SIG-M5 (cell line): ENCODE measurements at regions not wholly inside any gene's neighbourhood (a gene's known extent, or its start where the extent isn't known, plus 50 kb on each side); places are given as distances from the start of the nearest gene placed in this dataset.

Source experiments
- DNase-seq: peaks from one replicate; lab custom pipeline; 2025; lab: John Stamatoyannopoulos, UW

DNA sequence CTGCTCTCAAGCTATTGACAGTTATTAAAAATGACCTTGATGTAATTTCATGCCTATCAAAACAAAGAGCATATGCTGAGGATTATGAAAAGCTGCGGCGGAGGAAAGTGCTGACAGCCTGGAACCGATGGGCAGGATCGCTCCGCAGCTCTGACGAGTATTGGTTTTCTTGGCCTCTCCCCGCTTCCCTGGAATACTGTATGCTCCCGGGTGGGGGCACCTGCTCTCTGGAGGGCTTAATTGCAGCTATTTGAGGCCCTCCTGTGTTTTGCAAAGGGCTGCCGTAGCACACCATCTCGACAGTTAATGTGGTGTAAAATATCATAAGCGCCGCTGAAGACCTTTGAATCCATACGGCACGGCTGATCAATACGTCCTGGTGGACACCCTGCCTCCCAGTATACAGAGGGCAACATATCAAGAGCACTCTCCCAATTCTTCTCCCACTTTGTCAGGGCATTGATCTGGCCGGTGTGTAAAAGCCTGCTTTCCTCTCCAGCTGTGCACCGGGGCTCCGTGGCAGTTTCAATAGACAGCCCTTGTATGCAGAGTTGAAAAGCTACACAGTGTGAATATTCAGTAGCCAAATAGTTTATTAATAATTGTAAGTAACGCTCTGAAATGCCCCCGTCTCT is 662.4 kb downstream of the GALR1 start:
- no peak for DNase-seq

DNA sequence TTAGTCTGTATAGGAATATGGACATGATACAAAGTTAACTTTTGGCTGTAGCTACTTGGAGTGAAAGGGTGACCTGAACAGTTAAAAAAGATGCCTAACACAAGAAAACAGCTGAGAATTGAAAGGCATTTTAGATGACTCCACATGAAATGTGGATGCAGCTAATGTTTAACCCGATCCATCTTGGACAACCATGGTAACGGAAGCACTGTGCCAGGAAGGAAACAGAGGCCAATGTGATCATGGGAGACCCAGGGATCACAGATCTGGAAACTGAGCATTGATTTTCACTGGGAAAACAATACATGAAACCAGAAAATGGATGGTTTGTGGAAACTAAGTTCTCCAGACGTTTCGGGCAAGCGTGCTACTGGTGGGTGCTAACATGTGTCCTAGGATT is 669.1 kb downstream of the GALR1 start:
- DNase-seq = no peak

DNA sequence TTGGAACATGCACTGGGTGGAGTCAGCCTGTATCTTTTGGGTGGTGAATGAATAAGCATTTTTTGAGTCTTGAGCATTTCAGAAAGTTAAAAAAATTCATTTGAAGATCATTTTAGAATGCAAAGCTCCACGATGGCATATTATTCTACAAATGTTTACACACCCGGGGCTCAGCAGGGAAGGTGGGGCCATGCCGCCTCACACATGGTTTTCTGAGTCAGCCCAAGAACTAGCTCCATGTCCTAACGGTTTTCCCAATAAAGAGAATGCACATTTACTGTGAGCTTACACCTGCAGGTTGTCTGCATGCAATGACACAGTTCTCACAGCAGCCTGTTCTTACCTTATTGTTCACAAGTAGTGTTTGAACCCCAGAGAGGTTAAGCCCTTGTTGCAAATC is 670.3 kb downstream of the GALR1 start:
- DNase-seq = no peak

DNA sequence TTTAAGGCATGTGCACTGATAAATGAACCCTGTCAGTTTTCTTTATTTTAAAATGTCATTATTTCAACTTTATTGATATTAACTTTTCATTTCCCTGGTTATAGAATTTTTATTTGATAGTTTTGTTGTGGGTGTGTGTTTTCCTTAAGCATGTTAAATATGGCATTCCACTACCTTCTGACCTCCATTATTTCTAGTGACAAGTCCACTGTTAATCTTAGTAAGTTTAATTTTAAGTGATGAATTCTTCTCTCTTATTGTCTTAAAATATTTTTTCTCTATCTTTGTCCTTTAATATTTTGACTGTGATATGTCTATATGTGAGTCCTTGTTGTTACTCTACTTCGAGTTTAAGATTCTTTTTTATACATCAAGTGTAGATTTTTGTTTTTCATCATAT is 685.7 kb downstream of the GALR1 start:
- DNase-seq = no peak

DNA sequence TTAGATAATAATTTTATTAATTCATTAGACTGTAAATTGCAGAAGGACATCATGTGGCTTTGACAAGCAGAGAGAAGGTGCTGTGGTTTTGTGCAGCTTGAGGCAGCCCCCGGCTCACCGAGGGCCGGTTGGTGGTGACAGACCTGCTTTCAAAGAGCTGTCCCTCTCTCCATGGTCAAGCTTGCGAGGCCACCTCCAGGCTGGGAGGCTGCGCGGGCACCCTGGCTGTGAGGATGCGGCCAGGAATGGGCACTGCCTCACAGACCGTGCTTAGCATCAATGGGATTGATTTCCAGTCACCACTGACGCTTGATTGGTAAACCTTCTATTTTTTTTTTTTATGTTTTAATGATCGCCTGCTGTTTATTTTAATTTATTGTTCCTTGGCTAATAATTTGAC is 690.9 kb downstream of the GALR1 start:
- no peak for DNase-seq

DNA sequence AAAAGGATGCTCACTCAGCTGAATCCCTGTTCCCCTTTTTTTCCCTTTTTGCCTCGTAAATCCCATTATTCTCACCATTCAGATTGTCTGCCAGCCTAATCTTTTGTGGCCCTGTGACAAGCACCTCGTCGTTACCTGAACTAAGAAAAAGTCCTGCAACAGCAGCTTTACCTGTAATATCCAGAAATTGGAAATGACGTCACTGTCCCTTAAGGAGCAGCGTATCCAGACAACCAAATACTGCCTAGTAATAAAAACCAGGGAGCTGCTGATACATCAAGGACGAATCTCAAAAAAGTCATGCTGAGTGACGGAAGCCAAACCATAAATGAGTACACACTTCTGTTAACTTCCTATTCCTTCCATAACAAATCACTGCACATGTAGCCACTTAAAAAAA is 694.9 kb downstream of the GALR1 start:
- DNase-seq = no peak

DNA sequence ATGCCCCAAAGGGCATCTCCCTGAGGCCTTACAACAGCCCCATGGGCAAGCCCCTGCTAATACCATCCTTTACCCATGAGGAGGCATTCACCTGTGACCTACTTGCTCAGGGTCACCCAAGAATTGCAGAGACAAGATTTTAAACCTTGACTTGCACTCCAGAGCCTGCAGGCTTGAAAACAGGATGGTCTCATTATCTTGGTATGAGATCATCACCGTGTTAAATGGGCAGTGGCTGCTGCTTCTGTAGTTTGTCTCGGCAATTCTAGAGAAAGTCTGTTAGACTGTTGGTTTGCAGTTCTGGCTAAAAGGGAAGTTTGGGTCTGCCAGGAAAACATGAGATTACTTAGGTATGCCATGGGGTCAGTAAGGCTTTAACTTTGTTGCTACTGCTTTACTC is 698.9 kb downstream of the GALR1 start:
- no peak for DNase-seq

DNA sequence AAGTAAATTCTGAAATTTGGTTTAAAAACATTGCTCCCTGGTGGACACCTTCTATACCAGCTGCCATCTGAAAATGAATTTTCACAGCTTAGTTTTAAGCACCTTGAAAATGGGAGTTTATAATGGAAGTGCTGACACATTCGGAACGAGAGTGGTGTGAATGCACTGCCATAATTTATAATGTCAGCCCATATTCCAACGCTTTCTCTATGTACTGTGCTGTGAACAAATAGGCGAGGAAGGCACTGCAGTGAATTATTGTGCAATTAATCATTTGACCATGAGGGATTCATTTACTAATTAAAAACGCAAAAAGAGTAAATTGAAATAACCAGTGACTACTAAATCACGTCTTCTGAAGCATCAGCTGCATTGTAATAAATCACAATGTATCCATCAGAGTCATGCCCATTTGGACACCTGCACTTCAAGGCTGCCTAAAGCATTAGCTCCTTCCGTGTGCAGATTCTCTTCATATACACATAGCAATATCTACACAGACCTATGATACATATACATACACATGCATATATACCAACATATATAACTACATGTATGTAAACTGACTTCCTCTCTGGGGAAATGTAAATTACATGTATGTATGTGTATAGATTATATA is 699.8 kb downstream of the GALR1 start:
- DNase-seq = no peak

DNA sequence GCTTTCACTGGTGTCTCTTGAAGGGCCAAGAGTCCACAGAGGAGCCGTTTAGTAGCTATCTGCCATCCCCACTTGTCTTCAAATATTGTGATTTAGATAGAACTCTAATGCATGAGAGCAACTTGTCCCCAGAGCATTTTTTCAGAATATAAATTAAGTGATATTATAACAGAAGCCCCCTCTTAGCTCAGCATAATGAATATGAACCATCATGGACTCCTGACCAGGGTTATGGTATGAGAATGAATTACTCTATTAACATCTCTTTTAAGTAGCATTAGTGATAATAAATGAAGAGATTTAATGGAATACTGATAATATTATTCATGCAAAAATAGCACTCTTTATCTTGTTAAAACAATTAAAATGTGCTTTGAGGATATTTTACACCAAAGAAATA is 709.6 kb downstream of the GALR1 start:
- no peak for DNase-seq

DNA sequence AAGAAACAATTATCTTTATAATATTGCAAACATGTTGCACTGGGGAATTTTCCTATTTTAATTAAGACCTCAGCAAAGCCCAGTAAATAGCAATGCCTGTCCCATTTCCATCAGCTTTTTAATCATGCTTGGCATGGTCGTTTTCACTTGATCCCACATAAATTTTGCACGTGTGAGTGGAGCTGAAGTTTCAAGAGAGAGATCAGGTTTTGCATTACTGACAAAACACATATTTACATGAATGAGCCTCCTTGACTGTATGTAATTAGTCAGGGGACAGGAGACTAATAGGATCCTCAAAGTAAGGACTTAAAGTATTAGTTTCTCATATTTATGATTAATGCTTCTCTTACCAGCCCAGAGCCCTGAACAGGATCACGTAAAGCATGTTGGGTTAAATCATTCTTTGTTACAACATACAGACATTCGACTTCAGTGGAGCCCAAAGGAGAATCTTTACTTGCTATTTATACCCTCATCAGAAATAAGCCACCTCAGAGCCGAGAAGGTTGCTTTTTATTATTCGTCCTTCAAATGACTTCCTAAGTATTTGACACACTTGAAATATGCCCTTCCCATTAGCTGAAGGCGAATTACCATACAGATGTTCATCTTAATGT is 711.3 kb downstream of the GALR1 start:
- no peak for DNase-seq

DNA sequence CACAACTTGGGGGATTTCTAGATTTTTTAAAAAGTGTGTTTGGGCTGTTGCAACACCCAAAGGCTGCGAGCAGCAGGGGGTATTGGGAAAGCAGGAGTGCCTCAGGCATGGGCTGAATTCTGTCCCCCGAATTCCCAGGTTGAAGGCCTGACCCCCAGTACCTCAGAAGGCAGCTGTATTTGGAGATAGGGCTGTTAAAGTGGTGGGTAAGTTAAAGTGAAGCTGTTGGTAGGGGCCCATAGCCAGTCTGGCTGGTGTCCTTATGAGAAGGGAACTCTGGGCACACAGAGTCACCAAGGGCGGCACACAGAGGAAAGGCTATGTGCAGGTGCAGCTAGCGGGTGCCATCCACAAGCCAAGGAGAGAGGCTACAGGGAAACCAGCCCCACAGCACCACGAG is 717.4 kb downstream of the GALR1 start:
- DNase-seq = no peak

DNA sequence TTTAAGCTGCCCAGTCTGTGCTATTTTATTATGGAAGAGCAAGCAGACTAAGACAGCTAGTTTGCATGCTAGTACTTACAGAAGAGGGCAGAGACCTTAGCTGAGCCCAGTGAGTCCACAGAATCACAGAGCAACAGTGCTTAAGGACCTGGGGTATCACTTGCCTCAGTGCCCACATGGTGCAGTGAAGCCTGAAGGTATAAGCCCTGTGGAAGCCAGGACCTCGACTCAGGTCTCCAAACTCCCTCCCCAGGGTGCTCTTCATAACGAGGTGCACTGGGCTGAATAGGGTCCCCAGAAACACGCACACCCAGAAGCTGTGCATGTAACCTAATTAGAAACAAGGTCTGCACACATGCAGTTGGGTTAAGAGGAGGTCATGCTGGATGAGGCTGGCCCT is 718.1 kb downstream of the GALR1 start:
- no peak for DNase-seq

DNA sequence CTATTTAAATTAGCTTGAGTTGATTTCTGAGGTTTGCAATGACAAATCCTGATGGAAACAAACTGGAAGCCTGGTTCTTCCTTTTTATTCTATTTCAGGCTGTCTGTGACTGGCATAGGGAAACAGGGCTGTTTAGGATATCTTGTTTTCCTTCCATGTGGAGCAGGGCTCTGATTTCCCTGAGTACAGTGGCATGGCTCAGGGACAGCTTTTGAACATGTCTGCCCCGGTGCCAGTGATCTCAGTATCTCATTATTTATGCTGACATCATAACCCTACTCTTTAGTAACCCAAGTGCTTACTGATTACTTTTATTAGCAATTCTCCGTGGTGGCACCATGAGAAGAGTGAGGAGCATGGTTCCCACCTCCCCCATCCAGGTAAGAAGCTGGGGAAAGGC is 720.3 kb downstream of the GALR1 start:
- no peak for DNase-seq

DNA sequence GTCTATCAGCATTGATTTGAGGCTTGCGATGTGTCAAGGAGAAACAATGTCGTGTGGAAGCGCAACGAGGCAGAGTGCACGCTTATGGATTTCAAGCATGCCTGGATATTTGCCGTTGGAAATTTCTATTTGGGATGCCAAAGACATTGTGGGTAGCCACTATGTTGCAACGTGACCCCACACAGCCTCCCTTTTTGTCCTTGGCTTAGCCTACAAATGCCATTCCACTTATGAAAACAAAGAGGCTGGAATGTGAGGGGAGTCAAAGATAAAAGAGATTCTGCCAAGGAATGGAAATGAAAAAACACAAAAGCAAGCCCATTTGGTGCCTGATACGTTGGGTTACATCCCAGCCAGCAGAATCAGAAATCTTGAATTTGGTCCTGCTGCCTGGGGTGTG is 721.2 kb downstream of the GALR1 start:
- DNase-seq = no peak

DNA sequence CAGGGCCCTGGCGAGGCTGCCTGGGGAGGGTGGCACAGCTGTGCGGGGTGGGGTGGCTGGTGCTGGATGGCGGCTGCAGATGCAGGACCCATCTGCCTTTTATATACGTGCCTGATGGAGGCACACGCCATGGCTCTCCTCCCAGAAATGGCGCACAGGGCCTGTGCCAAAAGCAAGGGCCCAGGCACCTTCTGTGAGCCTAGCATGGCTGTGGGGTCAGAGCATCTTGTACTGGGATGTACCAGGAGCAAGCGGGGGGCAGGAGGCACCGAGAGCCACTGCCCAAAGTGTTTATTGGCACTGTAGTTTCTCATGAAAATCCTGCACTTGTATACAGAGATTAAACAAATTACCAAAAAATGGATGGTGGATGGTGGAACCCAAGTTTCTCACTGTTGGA is 724.1 kb downstream of the GALR1 start:
- DNase-seq = no peak

DNA sequence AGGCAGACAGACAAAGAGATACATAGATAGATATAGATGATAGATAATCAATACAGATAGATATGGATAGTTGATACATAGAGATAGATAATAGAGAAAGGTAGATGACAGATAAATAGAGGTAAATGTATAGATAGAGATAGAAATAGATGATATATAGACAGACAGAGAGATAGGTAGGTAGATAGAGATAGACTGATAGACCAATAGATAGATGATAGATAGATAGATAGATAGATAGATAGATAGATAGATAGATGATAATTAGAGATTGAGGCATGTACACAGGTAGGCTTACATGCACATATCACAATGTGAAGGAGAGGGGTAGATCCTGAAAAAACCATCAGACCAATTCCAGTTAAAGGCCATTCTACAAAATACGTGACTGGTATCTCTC is 724.7 kb downstream of the GALR1 start:
- no peak for DNase-seq

DNA sequence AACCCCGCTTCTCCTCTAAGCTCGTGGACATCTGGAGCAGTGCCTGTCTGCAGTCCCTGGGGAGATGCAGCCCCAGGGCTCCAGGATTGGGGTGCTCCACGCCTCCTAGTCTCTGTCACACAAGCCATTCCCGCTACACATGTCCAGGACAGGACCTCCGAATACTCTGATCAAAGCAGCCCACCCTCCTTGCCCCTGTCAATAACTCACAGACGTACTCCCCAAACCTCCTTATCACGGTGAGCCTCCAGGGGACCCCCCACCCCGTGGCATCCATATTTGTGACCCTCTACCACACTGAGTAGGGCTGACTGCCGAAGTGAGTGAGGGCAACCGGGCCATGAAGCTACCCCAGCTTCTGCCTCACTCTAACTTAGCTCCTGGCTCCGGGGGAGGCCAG is 727.7 kb downstream of the GALR1 start:
- no peak for DNase-seq

DNA sequence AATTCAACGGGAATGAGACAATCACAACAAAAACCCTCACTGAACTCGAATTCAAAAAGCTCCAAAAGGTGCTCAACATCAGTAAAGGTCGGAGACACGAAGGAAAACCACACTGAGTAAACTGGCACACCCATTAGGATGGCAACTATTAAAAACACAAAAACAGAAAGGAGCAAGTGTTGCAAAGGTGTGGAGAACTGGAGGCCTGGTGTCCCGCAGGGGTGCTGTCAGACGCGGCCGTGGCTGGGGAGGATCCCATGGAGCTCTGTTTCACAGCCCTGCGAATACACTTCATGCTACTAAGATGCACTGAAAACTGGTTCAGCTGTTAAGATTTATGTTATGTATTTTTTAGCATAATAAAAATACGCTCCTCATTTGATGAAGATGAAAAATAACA is 730.6 kb downstream of the GALR1 start:
- DNase-seq = no peak

DNA sequence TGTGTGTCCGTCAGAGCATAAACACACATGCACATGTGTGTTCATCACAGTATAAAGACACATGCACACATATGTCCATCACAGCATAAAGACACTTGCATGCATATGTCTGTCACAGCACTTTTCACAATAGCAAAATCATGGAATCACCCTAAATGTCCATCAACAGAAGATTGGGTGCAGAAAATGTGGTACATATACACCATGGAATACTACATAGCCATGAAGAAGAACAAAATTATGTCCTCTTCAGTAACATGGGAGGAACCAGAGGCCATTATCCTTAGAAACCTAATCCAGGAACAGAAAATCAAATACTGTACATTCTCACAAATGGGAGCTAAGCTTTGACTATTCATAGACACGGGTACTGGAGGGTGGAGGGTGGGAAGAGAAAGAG is 732.2 kb downstream of the GALR1 start:
- DNase-seq = no peak

DNA sequence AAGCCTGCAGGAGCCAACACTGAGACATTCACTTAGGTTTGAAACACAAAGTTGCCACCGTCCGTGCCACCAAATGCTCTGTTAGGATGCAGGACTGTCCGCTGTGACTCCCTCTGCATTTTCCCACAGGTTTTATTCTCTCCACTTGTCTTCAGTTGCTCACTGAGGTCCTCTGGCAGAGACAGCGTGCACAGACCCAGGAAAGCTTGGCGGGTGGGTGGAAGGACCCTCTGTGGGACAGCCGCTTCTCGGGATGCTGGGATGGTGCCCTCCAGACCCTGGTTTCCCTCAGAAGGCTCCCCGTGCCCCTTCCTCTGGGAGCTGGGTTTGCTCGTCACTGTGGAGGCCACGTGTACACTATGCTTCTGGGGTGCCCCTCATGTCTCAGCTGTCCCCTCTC is 733.6 kb downstream of the GALR1 start:
- no peak for DNase-seq

DNA sequence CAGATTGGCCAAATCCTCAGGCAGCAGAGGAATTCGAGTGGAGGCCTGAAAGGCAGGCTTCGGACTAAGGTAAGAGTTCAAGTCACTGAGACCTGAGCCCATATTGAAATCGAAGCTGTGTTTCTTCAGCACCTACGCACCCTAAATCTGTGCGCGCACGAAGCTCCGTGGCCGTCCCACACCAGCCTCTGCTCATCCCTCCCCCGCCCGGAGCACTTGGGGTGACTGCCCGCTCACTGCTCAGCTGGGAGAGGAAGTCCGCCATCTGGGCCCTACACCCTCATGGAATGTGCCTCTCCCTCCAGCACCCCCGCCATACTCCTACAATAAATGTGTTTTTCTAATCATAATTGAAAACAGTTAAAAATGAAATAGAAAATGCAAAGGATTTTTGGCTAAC is 734.5 kb downstream of the GALR1 start:
- no peak for DNase-seq

DNA sequence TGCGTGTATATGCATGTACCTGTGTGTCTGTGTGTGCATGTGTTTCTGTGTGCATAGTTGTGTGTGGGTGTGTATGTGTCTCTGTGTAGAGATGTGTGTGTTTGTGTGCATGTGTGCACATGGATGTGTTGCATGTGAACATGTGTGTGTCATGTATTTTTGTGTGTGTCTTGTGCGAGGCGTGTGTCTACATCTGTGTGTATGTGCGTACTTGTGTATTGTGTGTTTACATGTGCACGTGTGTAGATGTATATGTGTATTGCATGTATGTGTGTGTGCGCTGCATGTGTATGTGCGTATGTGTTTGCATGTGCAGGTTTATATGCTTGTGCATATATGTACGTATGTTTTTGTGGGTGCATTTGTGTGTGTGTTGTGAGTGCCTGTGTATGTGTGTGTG is 735.2 kb downstream of the GALR1 start:
- DNase-seq = no peak

DNA sequence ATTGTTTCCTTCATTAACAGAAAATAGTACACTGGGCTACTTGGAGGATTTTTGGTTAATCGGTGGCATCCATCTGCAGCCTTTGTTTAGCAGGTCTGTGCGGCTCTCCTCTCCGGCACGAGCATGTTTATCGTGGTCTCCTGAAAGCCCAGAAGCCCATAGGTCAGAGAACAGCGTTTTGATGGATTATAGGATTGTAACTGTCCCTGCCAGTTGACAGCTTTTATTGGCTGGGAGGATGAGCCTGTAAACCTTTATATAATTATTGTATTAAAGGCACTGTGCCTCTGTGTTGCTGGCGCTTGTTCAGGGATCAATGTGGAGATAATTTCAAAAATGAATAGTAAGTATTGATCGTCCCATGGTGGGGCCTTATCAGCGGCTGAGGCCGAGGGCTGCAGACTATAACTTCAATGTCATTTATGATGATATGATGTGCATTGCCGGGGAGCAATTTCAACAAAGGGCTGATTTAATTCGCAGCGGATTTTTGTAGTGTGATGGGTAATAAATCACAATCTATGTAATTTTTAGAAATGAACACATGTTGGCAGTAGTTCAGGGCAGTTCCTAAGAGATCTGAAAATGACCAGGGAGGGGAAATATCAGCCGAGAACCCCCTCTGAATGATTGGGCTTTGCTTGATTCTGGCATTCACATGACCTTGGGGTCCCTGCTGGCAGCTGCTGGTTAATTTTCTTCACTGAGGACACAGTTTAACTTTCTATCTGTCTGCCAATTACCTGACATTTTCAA is 736.1 kb downstream of the GALR1 start:
- DNase-seq = no peak
